Spleen (tissue), 3 donors: ENCODE measurements at regions not wholly inside any gene's neighbourhood (a gene's known extent, or its start where the extent isn't known, plus 50 kb on each side); places are given as distances from the start of the nearest gene placed in this dataset.

Experiments used
- POLR2A ChIP-seq, 3 donors: fragments of 450-650 bp; IDR thresholded peaks; one replicate each; pipeline ENCODE4 v1.5.1; 2017; ENCODE audit warnings: antibody characterized with exemption in 3 of 3, mild to moderate bottlenecking in 1 of 3
- POLR2AphosphoS5 ChIP-seq, 3 donors: sonication (generic); formaldehyde crosslinking; IDR thresholded peaks; one replicate each; pipeline ENCODE4 v1.5.1; 2017; ENCODE audit warnings: antibody characterized with exemption in 3 of 3

- no peak for TF ChIP-seq POLR2A (IDR thresholded peaks at IDR 0.05)
- no peak for TF ChIP-seq POLR2AphosphoS5 (IDR thresholded peaks at IDR 0.05)
Observed at GRCh38 chr5:67896311-67896929, 319.1 kb upstream of the PIK3R1 start.
